Stimulated activated CD4-positive, alpha-beta T cell treated with anti-CD3 and anti-CD28 coated beads, Interleukin-4, amount 100 ng/mL, for 4 hours (primary cell): ENCODE measurements at regions not wholly inside any gene's neighbourhood (a gene's known extent, or its start where the extent isn't known, plus 50 kb on each side); places are given as distances from the start of the nearest gene placed in this dataset.

ENCODE experiments used
- DNase-seq, 2 experiments: peaks; one replicate each; pipeline ENCODE4 v3.0.0-alpha.2; 2020

DNA sequence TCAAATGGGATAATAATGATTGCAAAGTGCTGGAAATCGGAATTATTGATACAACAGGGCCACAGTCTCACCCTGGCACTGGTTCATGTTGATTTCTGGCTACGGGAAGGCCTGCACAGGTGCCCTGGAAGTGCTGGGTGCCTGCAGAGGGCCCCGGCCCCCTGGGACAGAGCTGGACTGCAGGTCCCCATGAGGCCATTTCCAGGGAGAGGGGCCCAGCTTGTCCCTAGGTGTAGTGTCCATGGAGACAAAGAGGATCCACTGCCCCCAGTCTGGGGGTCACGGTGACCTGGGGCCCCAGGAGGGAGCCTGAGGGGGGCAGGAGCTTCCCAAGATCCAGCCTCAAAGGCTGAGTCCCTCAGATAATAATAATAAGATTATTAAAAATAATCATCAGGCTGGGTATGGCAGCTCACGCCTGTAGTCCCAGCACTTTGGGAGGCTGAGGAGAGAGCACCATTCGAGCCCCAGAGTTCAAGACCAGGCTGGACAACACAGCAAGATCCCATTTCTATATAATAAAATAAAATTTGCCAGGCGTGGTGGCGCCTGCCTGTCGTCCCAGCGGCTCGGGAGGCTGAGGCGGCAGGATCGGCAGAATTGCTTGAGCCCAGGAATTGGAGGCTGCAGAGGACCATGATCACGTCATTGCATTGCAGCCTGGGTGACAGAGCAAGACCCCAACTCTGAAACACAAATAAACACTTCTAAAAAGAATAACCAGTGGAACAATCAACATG, 98.1 kb downstream of the MICALL2 start:
- DNase-seq = no peak

GRCh38 chr7:1361756-1362125, 97.5 kb downstream of the MICALL2 start:
- DNase-seq = no peak

DNA sequence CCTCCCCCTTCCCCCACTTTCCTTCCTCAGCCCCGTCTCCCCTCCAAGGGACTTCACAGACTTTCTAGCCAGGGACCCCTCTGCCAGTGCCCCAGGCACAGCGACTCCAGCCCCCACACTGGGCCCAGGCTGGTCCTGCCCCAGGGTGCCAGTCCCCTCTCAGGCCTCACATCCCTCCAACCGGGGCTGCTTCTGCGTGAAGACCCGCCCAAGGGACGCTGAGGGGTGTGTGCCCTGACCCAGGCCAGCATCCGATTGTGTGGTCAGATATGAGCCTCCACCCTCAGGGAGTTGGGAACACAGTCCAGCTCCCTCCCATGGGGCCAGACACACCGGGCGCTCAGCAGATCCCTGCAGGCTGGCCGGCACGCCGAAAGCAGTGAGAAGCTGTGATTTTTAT, 97.0 kb downstream of the MICALL2 start:
- no peak for DNase-seq

- DNase-seq = no peak
These were observed 95.0 kb downstream of the MICALL2 start for GRCh38 chr7:1364068-1364905.

- DNase-seq = no peak
These were observed 94.2 kb downstream of the MICALL2 start for GRCh38 chr7:1364906-1365570.

- no peak for DNase-seq
These were observed 93.4 kb downstream of the MICALL2 start for GRCh38 chr7:1365846-1366245.

DNA sequence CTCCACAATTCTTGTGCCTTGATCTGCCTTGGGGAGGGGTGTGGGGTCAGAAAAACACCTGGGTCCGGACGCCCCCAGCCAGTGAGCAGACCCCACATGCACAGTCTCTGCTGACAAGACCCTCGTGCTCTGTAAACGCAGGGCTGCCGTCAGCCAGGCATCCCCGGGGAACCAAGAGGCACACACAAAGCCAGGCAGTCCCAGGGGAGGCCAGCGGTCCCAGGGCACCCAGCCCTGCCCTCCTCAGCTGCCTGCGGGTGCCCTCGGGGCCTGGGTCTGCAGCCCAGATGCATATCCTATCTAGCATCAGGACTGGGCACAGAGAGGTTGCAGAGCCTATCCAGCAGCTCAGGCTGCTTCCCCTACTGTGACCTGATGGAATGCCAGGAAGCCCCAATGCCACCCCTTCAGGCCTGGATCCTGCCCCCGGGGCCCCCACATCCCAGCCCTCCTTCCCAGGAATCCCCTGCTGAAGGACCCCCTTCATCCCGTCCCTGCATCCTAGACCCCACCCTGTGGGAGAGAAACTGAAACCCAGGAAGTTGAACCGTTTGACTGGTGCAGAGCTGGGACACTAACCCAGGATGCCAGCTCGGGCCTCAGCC, 92.4 kb downstream of the MICALL2 start:
- no peak for DNase-seq

DNA sequence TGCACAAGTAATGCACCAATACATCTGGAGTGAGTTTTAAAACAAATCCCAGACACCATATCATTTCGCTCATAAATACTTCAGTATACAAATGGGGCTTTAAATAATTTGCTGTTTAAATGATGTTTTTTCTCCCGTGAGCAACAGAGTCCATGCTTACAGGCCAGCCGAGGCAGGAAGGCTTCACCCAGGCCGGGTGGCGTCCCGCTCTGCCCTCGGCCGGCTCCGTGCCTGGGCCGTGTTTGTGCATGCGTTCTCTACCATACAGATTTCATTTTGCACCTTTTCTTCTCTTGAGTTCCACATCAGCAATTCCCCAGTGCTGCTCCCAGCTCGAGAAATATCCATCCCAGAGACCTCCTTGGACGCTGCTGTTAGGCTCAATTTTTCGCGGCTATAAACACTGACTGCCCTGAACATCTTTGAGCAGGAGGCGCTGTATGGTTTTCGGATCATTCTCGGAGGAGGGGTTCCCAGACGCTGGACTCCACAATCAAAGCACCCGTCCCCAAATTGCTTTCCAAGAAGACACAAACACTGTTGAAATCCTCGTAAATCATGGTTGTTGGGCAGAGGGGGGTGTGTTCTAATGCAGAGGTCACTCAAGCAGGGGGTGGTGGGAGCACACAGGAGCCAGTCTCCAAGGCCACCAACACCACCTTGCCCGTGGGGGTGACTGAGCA, 91.6 kb downstream of the MICALL2 start:
- DNase-seq = no peak

DNA sequence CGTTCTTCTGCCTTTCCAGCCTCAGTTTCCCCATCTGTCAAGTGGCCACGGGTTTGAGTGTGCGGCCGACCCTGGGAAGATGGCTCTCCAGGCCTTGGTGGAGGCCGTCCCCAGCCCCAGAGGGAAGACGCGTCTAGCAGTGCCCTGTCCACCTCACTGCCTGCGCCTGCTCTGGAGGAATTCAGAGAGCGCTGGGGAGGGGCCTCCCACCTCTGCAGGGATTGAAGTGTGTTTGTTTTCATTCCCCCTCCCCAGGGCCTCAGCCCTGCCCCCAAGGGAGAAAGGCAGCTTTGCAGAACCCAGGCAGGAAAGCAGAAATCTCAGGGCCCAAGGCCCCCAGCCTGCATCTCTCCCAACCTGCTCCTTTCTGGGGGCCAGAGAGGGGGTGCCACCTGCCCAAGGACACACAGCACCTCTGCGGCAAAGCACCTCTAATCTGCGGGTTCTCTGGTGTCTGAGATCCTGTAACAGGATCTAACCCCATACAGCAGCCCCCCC, 91.0 kb downstream of the MICALL2 start:
- DNase-seq = no peak

GRCh38 chr7:1368682-1369571, 90.3 kb downstream of the MICALL2 start:
- DNase-seq = peak; percentile 11 to 25

- DNase-seq = no peak
These were observed 89.2 kb downstream of the MICALL2 start for GRCh38 chr7:1369916-1370657.

GRCh38 chr7:1370738-1371137, 88.5 kb downstream of the MICALL2 start:
- no peak for DNase-seq

DNA sequence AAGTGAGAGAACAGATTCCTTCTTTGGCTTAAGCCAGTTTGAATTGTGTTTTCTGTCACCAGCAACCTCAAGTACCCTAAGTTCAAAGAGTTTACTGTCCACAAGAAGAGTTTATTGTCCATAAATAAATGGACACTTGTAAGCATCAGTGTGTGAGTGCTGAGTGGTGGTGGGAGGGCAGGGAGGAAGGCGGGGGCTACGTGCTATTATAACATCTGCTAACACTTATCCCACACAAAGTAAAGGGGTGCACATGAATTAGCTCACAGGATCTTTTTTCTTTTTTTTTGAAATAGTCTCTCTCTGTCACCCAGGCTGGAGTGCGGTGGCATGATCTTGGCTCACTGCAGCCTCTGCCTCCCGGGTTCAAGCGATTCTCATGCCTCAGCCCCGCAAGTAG, 87.2 kb downstream of the MICALL2 start:
- DNase-seq = no peak

- DNase-seq = no peak
These were observed 86.4 kb downstream of the MICALL2 start for GRCh38 chr7:1372671-1373379.

DNA sequence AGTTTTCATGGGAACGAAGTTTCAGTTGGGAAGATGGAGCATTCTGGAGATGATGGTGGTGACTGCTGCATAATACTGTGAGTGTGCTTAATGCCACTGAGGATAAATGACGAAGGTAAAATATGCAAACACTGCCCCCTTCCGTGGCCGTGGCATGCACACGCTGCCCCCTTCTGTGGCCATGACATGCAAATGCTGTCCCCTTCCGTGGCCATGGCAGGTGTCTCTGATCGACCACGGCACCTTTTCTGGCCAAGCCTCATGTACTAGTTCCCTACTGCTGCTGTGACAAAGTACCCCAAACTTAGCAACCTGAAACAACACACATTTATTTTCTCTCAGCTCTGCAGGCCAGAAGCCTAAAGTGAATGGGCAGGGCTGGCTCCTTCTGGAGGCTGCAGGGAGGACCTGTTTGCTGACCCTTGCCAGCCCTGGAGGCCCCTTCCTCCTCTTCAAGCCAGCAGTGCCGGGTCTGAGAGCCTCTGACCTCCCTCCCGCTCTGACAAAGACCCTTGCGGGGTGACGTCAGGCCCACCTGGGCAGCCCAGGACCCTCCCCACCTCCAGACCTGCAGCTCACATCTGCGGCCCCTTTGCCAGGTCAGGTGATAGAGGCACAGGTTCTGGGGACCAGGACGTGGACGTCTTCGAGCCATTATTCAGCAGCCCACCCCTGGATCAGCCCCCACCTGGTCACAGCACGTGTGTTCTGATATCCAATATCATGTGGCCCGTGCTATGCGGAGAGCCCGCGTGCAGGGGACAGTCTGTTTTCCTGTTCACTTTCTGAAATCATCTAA, 82.0 kb downstream of the MICALL2 start:
- no peak for DNase-seq

DNA sequence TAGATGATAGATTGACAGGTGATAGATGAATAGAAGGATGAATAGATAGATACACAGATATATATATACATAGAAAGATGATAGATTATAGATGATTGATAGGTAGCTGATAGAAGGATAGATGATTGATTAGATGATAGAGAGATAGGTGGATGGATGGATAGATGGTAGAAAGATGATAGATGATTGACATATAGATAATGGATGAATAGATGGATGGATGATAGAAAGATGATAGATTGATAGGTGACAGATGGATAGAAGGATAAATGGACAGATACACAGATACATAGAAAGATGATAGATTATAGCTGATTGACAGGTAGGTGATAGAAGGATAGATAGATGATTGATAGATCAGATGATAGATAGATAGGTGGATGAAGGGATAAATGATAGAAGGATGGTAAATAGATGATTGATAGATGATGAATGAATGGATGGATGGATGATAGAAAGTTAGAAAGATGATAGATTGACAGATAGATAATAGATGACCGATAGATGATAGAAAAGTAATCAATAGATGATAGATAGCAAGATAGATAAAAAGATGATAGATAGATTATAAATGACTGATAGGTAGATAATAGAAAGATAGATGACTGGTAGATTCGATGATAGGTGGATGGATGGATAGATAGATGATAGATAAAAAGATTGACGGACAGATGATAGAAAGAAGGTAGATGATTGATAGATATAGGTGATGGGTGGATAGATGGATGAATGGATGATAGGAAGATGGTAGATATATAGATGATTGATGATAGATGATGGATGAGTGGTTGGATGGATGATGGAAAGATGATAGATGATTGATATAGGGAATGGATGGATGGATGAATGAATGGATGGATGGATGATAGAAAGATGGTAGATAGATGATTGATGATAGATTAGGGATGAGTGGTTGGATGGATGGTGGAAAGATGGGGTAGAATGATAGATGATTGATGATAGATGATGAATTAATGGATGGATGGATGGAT, 80.4 kb downstream of the MICALL2 start:
- no peak for DNase-seq

DNA sequence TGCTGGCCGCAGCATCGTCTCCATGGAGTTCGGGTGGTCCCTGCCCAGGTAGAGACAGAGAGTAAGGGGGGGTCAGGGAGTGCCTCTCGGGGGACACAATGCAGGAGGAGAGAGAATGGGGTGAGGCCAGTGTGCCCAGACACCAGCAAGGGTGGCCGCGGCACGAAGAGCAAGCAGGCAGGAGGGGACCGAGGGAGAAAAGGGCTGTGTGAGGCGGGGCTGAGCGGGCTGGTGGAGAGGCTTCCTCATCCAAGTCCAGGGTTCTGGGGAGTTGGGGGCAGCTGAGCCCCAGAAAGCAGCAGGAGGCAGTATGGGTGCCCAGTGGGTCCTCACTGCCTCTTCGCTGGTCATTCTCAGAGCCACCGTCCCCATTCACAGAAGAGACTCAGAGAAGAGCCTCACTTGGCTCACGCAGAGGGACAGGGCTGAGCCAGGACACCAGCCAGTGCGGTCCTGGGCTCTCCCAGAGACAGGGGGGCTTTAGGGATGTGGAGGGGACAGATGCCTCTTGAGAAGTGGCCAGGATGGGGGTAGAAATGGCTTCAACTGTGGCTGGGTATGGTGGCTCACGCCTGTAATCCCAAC, 78.9 kb downstream of the MICALL2 start:
- DNase-seq = no peak
